ENCODE measurements at regions not wholly inside any gene's neighbourhood (a gene's known extent, or its start where the extent isn't known, plus 50 kb on each side); places are given as distances from the start of the nearest gene placed in this dataset.

- ATAC-seq = no peak
- TF ChIP-seq OSR1 (CRISPR knock-in tag; IDR thresholded peaks at IDR 0.05) = no peak
These were observed 145.6 kb downstream of the AQP4 start for GRCh38 chr18:26719896-26720295.

GRCh38 chr18:26717123-26717719 is 148.3 kb downstream of the AQP4 start:
- TF ChIP-seq ESRRG (CRISPR knock-in tag; IDR thresholded peaks at IDR 0.05) (no peak), PPARA (CRISPR knock-in tag; IDR thresholded peaks at IDR 0.05; ENCODE audit: borderline replicate concordance) (no peak), POU6F1 (CRISPR knock-in tag; IDR thresholded peaks at IDR 0.05; ENCODE audit: borderline replicate concordance, low read depth) (no peak), ISL1 (CRISPR knock-in tag; IDR thresholded peaks at IDR 0.05) (no peak), CSRNP3 (CRISPR knock-in tag; IDR thresholded peaks at IDR 0.05) (no peak), CREB5 (CRISPR knock-in tag; IDR thresholded peaks at IDR 0.05; ENCODE audit: low read depth) (no peak), ZNF565 (CRISPR knock-in tag; conservative IDR thresholded peaks at IDR 0.05; ENCODE audit: low read depth) (no peak), RARB (CRISPR knock-in tag; IDR thresholded peaks at IDR 0.05) (no peak), PATZ1 (CRISPR knock-in tag; IDR thresholded peaks at IDR 0.05; ENCODE audit: borderline replicate concordance) (no peak), ZFP30 (CRISPR knock-in tag; IDR thresholded peaks at IDR 0.05) (no peak), TSHZ2 (CRISPR knock-in tag; IDR thresholded peaks at IDR 0.05) (no peak)
- ATAC-seq = no peak

- TF ChIP-seq TSHZ2 (CRISPR knock-in tag; IDR thresholded peaks at IDR 0.05) = no peak
- TF ChIP-seq ZNF8 (CRISPR knock-in tag; IDR thresholded peaks at IDR 0.05) = no peak
- ATAC-seq = no peak
These were observed 150.8 kb downstream of the AQP4 start for GRCh38 chr18:26714739-26715138.

- ATAC-seq = no peak
- no peak for TF ChIP-seq POU6F1 (CRISPR knock-in tag; IDR thresholded peaks at IDR 0.05; ENCODE audit: borderline replicate concordance, low read depth)
- TF ChIP-seq ZNF8 (CRISPR knock-in tag; IDR thresholded peaks at IDR 0.05) = no peak
- TF ChIP-seq ZFP30 (CRISPR knock-in tag; IDR thresholded peaks at IDR 0.05) = no peak
- no peak for TF ChIP-seq CSRNP3 (CRISPR knock-in tag; IDR thresholded peaks at IDR 0.05)
- no peak for TF ChIP-seq ZC3H10 (CRISPR knock-in tag; IDR thresholded peaks at IDR 0.05)
- no peak for TF ChIP-seq ZNF70 (CRISPR knock-in tag; IDR thresholded peaks at IDR 0.05)
- no peak for TF ChIP-seq ISL1 (CRISPR knock-in tag; IDR thresholded peaks at IDR 0.05)
- TF ChIP-seq GLIS3 (CRISPR knock-in tag; IDR thresholded peaks at IDR 0.05) = no peak
- no peak for TF ChIP-seq ESRRG (CRISPR knock-in tag; IDR thresholded peaks at IDR 0.05)
- no peak for TF ChIP-seq OSR1 (CRISPR knock-in tag; IDR thresholded peaks at IDR 0.05)
- no peak for TF ChIP-seq CSDC2 (CRISPR knock-in tag; IDR thresholded peaks at IDR 0.05)
These were observed 153.8 kb downstream of the AQP4 start for GRCh38 chr18:26711756-26712155.
